ENCODE measurements at regions not wholly inside any gene's neighbourhood (a gene's known extent, or its start where the extent isn't known, plus 50 kb on each side); places are given as distances from the start of the nearest gene placed in this dataset.
"Not testable (repeated sequence)": the region's sequence is repeated elsewhere in the genome, so short reads cannot be mapped to it uniquely, and the experiment has no call there.

- intact Hi-C loops (cut with DNase I) = loop anchor here (10.0 kb wide), 1 partner anchor 135 kb away; no protein-coding TSS in a partner anchor
- ATAC-seq (peak; percentile 67), DNase-seq (ENCODE audit: missing footprints) (no peak)
Measured at GRCh38 chr5:57429513-57430120, 53.0 kb downstream of the ACTBL2 start.

- ATAC-seq; DNase-seq (ENCODE audit: missing footprints); intact Hi-C loops (cut with DNase I): not testable (repeated sequence)
Measured at GRCh38 chr5:57429021-57429420, 53.6 kb downstream of the ACTBL2 start.

GRCh38 chr5:57422993-57423392, 59.6 kb downstream of the ACTBL2 start:
- intact Hi-C loops (cut with DNase I) = no loop called here
- peak; percentile 87 for ATAC-seq
- DNase-seq (ENCODE audit: missing footprints) = peak; percentile 78

GRCh38 chr5:57422341-57422740, 60.3 kb downstream of the ACTBL2 start:
- intact Hi-C loops (cut with DNase I) = no loop called here
- no peak for DNase-seq (ENCODE audit: missing footprints)
- no peak for ATAC-seq

GRCh38 chr5:57420801-57421200, 61.8 kb downstream of the ACTBL2 start:
- DNase-seq (ENCODE audit: missing footprints) (no peak), ATAC-seq (no peak)
- intact Hi-C loops (cut with DNase I) = no loop called here

- ATAC-seq (no peak), DNase-seq (ENCODE audit: missing footprints) (no peak)
- intact Hi-C loops (cut with DNase I) = no loop called here
Measured at GRCh38 chr5:57417971-57418370, 64.6 kb downstream of the ACTBL2 start.

GRCh38 chr5:57417320-57417719, 65.3 kb downstream of the ACTBL2 start:
- intact Hi-C loops (cut with DNase I) = no loop called here
- no peak for ATAC-seq
- DNase-seq (ENCODE audit: missing footprints) = no peak

- ATAC-seq = peak; percentile 79
- DNase-seq (ENCODE audit: missing footprints) = no peak
- intact Hi-C loops (cut with DNase I) = no loop called here
Measured at GRCh38 chr5:57416278-57416994, 66.2 kb downstream of the ACTBL2 start.

GRCh38 chr5:57414857-57415256, 67.8 kb downstream of the ACTBL2 start:
- intact Hi-C loops (cut with DNase I) = no loop called here
- no peak for DNase-seq (ENCODE audit: missing footprints)
- ATAC-seq = no peak

GRCh38 chr5:57414191-57414590, 68.4 kb downstream of the ACTBL2 start:
- intact Hi-C loops (cut with DNase I) = no loop called here
- DNase-seq (ENCODE audit: missing footprints) (no peak), ATAC-seq (no peak)

- intact Hi-C loops (cut with DNase I) = no loop called here
- DNase-seq (ENCODE audit: missing footprints) = no peak
- no peak for ATAC-seq
Measured at GRCh38 chr5:57413145-57413544, 69.5 kb downstream of the ACTBL2 start.

GRCh38 chr5:57412680-57413079, 69.9 kb downstream of the ACTBL2 start:
- no peak for ATAC-seq
- intact Hi-C loops (cut with DNase I) = no loop called here
- no peak for DNase-seq (ENCODE audit: missing footprints)

- intact Hi-C loops (cut with DNase I) = no loop called here
- DNase-seq (ENCODE audit: missing footprints) (no peak), ATAC-seq (peak; percentile 59)
Measured at GRCh38 chr5:57411982-57412381, 70.6 kb downstream of the ACTBL2 start.

- intact Hi-C loops (cut with DNase I) = no loop called here
- peak; percentile 63 for ATAC-seq
- DNase-seq (ENCODE audit: missing footprints) = no peak
Measured at GRCh38 chr5:57410374-57411320, 72.0 kb downstream of the ACTBL2 start.

GRCh38 chr5:57408714-57409113, 73.9 kb downstream of the ACTBL2 start:
- intact Hi-C loops (cut with DNase I) = no loop called here
- ATAC-seq (peak; percentile 30), DNase-seq (ENCODE audit: missing footprints) (no peak)

- DNase-seq (ENCODE audit: missing footprints) (no peak), ATAC-seq (no peak)
- intact Hi-C loops (cut with DNase I) = no loop called here
Measured at GRCh38 chr5:57408285-57408684, 74.3 kb downstream of the ACTBL2 start.

- intact Hi-C loops (cut with DNase I) = no loop called here
- ATAC-seq = no peak
- no peak for DNase-seq (ENCODE audit: missing footprints)
Measured at GRCh38 chr5:57407391-57407790, 75.2 kb downstream of the ACTBL2 start.

GRCh38 chr5:57406641-57407040, 76.0 kb downstream of the ACTBL2 start:
- intact Hi-C loops (cut with DNase I) = no loop called here
- ATAC-seq (peak; percentile 33), DNase-seq (ENCODE audit: missing footprints) (no peak)

- intact Hi-C loops (cut with DNase I) = no loop called here
- no peak for DNase-seq (ENCODE audit: missing footprints)
- ATAC-seq = peak; percentile 81
Measured at GRCh38 chr5:57405984-57406383, 76.6 kb downstream of the ACTBL2 start.

- DNase-seq (ENCODE audit: missing footprints) (no peak), ATAC-seq (no peak)
- intact Hi-C loops (cut with DNase I) = no loop called here
Measured at GRCh38 chr5:57402761-57403160, 79.8 kb downstream of the ACTBL2 start.
